HFFc6 (cell line): ENCODE measurements at regions not wholly inside any gene's neighbourhood (a gene's known extent, or its start where the extent isn't known, plus 50 kb on each side); places are given as distances from the start of the nearest gene placed in this dataset.

Source experiments
- DNase-seq: peaks from one replicate; pipeline ENCODE4 v3.0.0-alpha.2; 2018
- H3K27ac Mint-ChIP-seq: 2 replicates; pipeline ENCODE4 v1.8.0; 2020; ENCODE audit warnings: mild to moderate bottlenecking, mixed read lengths
- H3K27me3 Mint-ChIP-seq: 2 replicates; pipeline ENCODE4 v1.8.0; 2021; ENCODE audit warnings: mild to moderate bottlenecking, moderate library complexity, mixed read lengths; ENCODE audit not compliant: insufficient read depth
- H3K36me3 Mint-ChIP-seq: 2 replicates; pipeline ENCODE4 v1.8.0; 2021; ENCODE audit warnings: low read depth, mixed read lengths
- H3K4me1 Mint-ChIP-seq: 2 replicates; pipeline ENCODE4 v1.8.0; 2020; ENCODE audit warnings: low read depth, mixed read lengths
- H3K4me3 Mint-ChIP-seq: 2 replicates; pipeline ENCODE4 v1.8.0; 2020; ENCODE audit warnings: mild to moderate bottlenecking, moderate library complexity, mixed read lengths
- H3K9me3 Mint-ChIP-seq: 2 replicates; pipeline ENCODE4 v1.8.0; 2020; ENCODE audit warnings: mild to moderate bottlenecking, mixed read lengths
- TF ChIP-seq, protein P1 (sequence below): fragments of 200-600 bp; sonication (generic); IDR thresholded peaks from 2 replicates; pipeline ENCODE4 v1.5.0; 2021; ENCODE audit warnings: antibody characterized with exemption, mild to moderate bottlenecking

DNA sequence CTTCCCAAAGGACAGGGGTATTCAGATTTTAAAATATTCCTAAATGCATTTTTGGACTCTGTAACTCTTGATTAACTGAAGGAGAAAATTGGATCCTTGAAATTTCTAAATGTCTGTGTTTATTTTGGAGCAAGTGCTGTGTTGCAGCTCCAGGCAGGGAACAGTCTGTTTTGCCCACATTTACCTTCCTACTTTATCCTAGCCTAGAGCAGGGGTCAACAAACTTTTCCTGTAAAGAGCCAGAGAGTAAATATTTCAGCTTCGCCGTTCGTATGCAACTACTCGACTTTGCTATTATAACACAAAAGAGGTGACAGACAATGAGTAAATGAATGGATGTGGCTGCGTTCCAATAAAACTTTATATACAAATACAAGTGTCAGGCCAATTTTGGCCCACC lies 402.2 kb downstream of the GPATCH2 start:
- Mint-ChIP-seq H3K36me3 (no peaks in the 10 kb centered on the region), H3K4me1 (no peaks in the 10 kb centered on the region), H3K4me3 (no peak overlapping the region), H3K27ac (no peak overlapping the region), H3K27me3 (no peaks in the 10 kb centered on the region), H3K9me3 (peaks cover 19% of the 10 kb centered on the region)
- TF ChIP-seq, protein P1, sequence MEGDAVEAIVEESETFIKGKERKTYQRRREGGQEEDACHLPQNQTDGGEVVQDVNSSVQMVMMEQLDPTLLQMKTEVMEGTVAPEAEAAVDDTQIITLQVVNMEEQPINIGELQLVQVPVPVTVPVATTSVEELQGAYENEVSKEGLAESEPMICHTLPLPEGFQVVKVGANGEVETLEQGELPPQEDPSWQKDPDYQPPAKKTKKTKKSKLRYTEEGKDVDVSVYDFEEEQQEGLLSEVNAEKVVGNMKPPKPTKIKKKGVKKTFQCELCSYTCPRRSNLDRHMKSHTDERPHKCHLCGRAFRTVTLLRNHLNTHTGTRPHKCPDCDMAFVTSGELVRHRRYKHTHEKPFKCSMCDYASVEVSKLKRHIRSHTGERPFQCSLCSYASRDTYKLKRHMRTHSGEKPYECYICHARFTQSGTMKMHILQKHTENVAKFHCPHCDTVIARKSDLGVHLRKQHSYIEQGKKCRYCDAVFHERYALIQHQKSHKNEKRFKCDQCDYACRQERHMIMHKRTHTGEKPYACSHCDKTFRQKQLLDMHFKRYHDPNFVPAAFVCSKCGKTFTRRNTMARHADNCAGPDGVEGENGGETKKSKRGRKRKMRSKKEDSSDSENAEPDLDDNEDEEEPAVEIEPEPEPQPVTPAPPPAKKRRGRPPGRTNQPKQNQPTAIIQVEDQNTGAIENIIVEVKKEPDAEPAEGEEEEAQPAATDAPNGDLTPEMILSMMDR: no peak
- no peak for DNase-seq

DNA sequence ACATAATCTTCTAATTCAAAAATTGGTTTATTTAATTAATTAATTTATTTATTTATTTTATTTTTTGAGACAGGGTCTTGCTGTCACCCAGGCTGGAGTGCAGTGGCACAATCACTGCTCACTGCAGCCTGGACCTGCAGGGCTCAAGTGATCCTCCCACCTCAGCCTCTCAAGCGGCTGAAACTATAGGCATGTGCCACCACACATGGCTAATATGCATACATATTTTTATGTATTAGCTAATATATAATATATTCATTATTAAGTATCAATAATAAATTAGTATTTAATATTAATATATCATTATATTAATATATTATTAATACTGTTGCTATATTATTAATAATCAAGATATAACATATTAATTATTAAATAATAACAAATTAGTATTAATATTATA lies 406.7 kb downstream of the GPATCH2 start:
- Mint-ChIP-seq H3K4me1 (no peaks in the 10 kb centered on the region), H3K36me3 (no peaks in the 10 kb centered on the region; the same call in 1 of the 2 replicates), H3K4me3 (no peak overlapping the region), H3K9me3 (peaks cover 25% of the 10 kb centered on the region), H3K27me3 (no peaks in the 10 kb centered on the region), H3K27ac (no peak overlapping the region)
- DNase-seq: no peak
- TF ChIP-seq, protein P1: no peak

DNA sequence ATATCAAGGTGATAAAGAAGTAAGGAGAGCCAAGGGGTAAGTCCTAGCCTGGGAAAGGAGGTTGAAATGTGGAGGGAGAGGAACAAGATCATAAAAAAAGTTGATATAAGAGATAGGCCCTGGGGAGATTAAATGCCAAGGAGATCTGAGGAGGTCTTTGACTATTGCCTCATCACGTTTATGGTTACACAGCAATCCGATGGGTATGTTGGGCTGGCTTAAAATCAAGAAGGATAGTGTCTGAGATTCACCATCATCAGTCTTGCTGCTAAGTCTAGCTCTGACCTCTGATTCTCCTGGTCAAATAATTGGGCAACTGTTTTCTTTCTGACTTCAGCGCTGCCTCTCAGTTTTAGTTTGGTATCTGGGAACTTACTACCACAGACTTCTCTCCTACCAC lies 416.3 kb downstream of the GPATCH2 start:
- TF ChIP-seq, protein P1: no peak
- H3K27ac Mint-ChIP-seq: no peak overlapping the region
- no peak for DNase-seq
- no peaks in the 10 kb centered on the region for H3K4me1 Mint-ChIP-seq
- no peaks in the 10 kb centered on the region for H3K27me3 Mint-ChIP-seq
- peaks cover 31% of the 10 kb centered on the region for H3K9me3 Mint-ChIP-seq
- no peaks in the 10 kb centered on the region for H3K36me3 Mint-ChIP-seq
- no peak overlapping the region for H3K4me3 Mint-ChIP-seq

DNA sequence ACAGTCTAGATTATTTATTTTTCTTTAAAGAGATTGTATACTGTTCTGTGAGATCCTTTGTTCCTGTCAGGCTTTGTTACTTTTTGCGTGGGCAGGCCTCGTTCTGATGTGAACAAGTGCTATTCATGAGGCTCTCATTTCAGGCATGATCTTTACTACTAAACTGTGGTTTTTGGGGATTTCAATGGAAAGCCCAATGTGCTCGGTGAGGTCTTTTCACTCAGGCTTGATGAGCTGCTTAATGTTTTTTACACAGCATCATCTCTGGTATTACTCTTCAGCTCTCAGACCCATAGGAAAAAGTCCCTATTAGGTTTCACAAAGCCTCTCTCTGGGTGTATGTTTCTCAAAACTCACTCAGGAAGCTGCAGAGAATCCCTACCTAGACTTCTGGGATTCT lies 419.4 kb downstream of the GPATCH2 start:
- TF ChIP-seq, protein P1: no peak
- Mint-ChIP-seq H3K27ac (no peak overlapping the region), H3K9me3 (peaks cover 34% of the 10 kb centered on the region), H3K36me3 (no peaks in the 10 kb centered on the region), H3K4me3 (no peak overlapping the region), H3K27me3 (no peaks in the 10 kb centered on the region), H3K4me1 (no peaks in the 10 kb centered on the region)
- no peak for DNase-seq

DNA sequence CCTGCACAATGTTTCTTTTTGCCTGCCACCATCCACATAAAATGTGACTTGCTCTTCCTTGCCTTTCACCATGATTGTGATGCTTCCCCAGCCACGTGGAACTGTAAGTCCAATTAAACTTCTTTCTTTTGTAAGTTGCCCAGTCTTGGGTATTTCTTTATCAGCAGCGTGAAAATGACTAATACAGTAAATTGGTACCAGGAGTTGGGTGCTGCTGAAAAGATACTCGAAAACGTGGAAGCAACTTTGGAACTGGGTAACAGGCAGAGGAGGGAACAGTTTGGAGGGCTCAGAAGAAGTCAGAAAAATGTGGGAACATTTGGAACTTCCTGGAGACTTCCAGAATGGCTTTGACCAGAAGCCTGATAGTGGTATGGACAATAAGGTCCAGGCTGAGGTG lies 425.3 kb downstream of the GPATCH2 start:
- peaks cover 38% of the 10 kb centered on the region for H3K9me3 Mint-ChIP-seq
- no peak overlapping the region for H3K4me3 Mint-ChIP-seq
- no peaks in the 10 kb centered on the region for H3K4me1 Mint-ChIP-seq
- DNase-seq: no peak
- no peaks in the 10 kb centered on the region for H3K36me3 Mint-ChIP-seq
- no peaks in the 10 kb centered on the region for H3K27me3 Mint-ChIP-seq
- TF ChIP-seq, protein P1: no peak
- H3K27ac Mint-ChIP-seq: no peak overlapping the region

DNA sequence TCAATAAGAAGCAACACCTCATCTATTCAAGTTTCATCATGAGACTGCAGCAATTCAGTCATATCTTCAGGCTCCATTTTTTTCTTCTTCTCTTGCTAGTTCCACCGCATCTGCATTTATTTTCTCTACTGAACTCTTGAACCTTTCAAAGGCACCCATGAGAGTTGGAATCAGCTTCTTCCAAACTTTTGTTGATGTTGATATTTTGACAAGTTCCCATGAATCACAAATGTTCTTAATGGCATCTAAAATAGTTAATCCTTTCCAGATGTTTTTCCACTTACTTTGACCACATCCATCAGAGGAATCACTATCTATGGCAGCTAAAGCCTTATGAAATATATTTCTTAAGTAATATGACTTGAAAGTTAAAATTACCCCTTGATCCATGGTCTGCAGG lies 434.3 kb downstream of the GPATCH2 start:
- Mint-ChIP-seq H3K9me3 (peaks cover 44% of the 10 kb centered on the region), H3K4me3 (no peak overlapping the region), H3K27ac (no peak overlapping the region), H3K27me3 (no peaks in the 10 kb centered on the region), H3K36me3 (peaks cover 6% of the 10 kb centered on the region; the same call in 1 of the 2 replicates), H3K4me1 (no peaks in the 10 kb centered on the region)
- DNase-seq: no peak
- TF ChIP-seq, protein P1: no peak
